SK-N-SH treated with all-trans-retinoic acid at 6 μM for 48 hours (cell line): ENCODE measurements at regions not wholly inside any gene's neighbourhood (a gene's known extent, or its start where the extent isn't known, plus 50 kb on each side); places are given as distances from the start of the nearest gene placed in this dataset.

Experiments used
- ATAC-seq: fragments of 200-7000 bp; cut with Tn5 transposase; 3 replicates; pipeline ENCODE4 v1.9.1; 2020; ENCODE audit warnings: mild to moderate bottlenecking, moderate library complexity
- ARNTL ChIP-seq: fragments of 450-650 bp; formaldehyde crosslinking; IDR thresholded peaks from 2 replicates; pipeline ENCODE4 v1.5.0; 2020; ENCODE audit warnings: low read depth, mild to moderate bottlenecking, moderate library complexity, borderline replicate concordance
- BACH2 ChIP-seq: fragments of 250-450 bp; sonication (Bioruptor Pico); IDR thresholded peaks from 2 replicates; pipeline ENCODE4 v1.9.0; 2021; ENCODE audit warnings: mild to moderate bottlenecking, borderline replicate concordance
- CSDC2 ChIP-seq: fragments of 250-450 bp; sonication (Bioruptor Pico); IDR thresholded peaks from 2 replicates; pipeline ENCODE4 v1.5.0; 2020; ENCODE audit warnings: mild to moderate bottlenecking, moderate library complexity
- ESRRG ChIP-seq: fragments of 250-450 bp; sonication (Bioruptor Pico); IDR thresholded peaks from 2 replicates; pipeline ENCODE4 v1.6.1; 2021; ENCODE audit warnings: mild to moderate bottlenecking
- GLIS3 ChIP-seq: fragments of 250-450 bp; sonication (Bioruptor Pico); IDR thresholded peaks from 2 replicates; pipeline ENCODE4 v1.5.0; 2020; ENCODE audit warnings: mild to moderate bottlenecking, moderate library complexity
- ISL1 ChIP-seq: fragments of 250-450 bp; sonication (Bioruptor Pico); IDR thresholded peaks from 2 replicates; pipeline ENCODE4 v2.1.2; 2022; ENCODE audit warnings: mild to moderate bottlenecking, moderate library complexity
- OSR1 ChIP-seq: fragments of 250-450 bp; sonication (Bioruptor Pico); IDR thresholded peaks from 2 replicates; pipeline ENCODE4 v1.8.0; 2022; ENCODE audit warnings: moderate library complexity, mild to moderate bottlenecking, inconsistent platforms
- PATZ1 ChIP-seq: fragments of 250-450 bp; sonication (Bioruptor Pico); IDR thresholded peaks from 2 replicates; pipeline ENCODE4 v1.8.0; 2020; ENCODE audit warnings: mild to moderate bottlenecking, moderate library complexity, borderline replicate concordance
- PPARA ChIP-seq: fragments of 250-450 bp; sonication (Bioruptor Pico); IDR thresholded peaks from 2 replicates; pipeline ENCODE4 v1.5.0; 2020; ENCODE audit warnings: mild to moderate bottlenecking, borderline replicate concordance
- RARB ChIP-seq: fragments of 250-450 bp; sonication (Bioruptor Pico); IDR thresholded peaks from 2 replicates; pipeline ENCODE4 v1.8.0; 2021; ENCODE audit warnings: mild to moderate bottlenecking, moderate library complexity
- SNAI2 ChIP-seq: fragments of 250-450 bp; sonication (Bioruptor Pico); IDR thresholded peaks from 2 replicates; pipeline ENCODE4 v1.5.0; 2020; ENCODE audit warnings: mild to moderate bottlenecking, moderate library complexity
- TCF4 ChIP-seq: fragments of 250-450 bp; sonication (Bioruptor Pico); IDR thresholded peaks from 2 replicates; pipeline ENCODE4 v1.8.0; 2021; ENCODE audit warnings: mild to moderate bottlenecking, moderate library complexity, borderline replicate concordance
- TOX ChIP-seq: fragments of 250-450 bp; sonication (Bioruptor Pico); IDR thresholded peaks from 2 replicates; pipeline ENCODE4 v1.8.0; 2021; ENCODE audit warnings: mild to moderate bottlenecking, moderate library complexity, borderline replicate concordance
- ZC3H10 ChIP-seq: fragments of 250-450 bp; sonication (Bioruptor Pico); IDR thresholded peaks from 2 replicates; pipeline ENCODE4 v1.5.1; 2021; ENCODE audit warnings: mild to moderate bottlenecking, moderate library complexity
- ZFP3 ChIP-seq: fragments of 250-450 bp; sonication (Bioruptor Pico); IDR thresholded peaks from 2 replicates; pipeline ENCODE4 v1.5.0; 2020; ENCODE audit warnings: mild to moderate bottlenecking, moderate library complexity
- ZFP30 ChIP-seq: fragments of 450-650 bp; formaldehyde crosslinking; IDR thresholded peaks from 2 replicates; pipeline ENCODE4 v1.5.0; 2022; ENCODE audit warnings: mild to moderate bottlenecking, moderate library complexity
- ZNF565 ChIP-seq: fragments of 450-650 bp; formaldehyde crosslinking; conservative IDR thresholded peaks from 2 replicates; pipeline ENCODE4 v1.5.0; 2020; ENCODE audit warnings: low read depth, mild to moderate bottlenecking, moderate library complexity
- ZNF70 ChIP-seq: fragments of 450-650 bp; formaldehyde crosslinking; IDR thresholded peaks from 2 replicates; pipeline ENCODE4 v1.5.0; 2020; ENCODE audit warnings: mild to moderate bottlenecking, moderate library complexity
- TF ChIP-seq, protein P1 (sequence below): fragments of 250-450 bp; sonication (Bioruptor Pico); IDR thresholded peaks from 2 replicates; pipeline ENCODE4 v1.8.0; 2021; ENCODE audit warnings: low read depth, mild to moderate bottlenecking, moderate library complexity, borderline replicate concordance
- TF ChIP-seq, protein P2 (sequence below): fragments of 250-450 bp; sonication (Bioruptor Pico); IDR thresholded peaks from 2 replicates; pipeline ENCODE4 v1.5.1; 2021; ENCODE audit warnings: mild to moderate bottlenecking, moderate library complexity

GRCh38 chr12:131357185-131357747 is 353.6 kb upstream of the SFSWAP start:
- ATAC-seq, result no peak
- no peak for TF ChIP-seq TOX (CRISPR knock-in tag)
- TF ChIP-seq, protein P1, sequence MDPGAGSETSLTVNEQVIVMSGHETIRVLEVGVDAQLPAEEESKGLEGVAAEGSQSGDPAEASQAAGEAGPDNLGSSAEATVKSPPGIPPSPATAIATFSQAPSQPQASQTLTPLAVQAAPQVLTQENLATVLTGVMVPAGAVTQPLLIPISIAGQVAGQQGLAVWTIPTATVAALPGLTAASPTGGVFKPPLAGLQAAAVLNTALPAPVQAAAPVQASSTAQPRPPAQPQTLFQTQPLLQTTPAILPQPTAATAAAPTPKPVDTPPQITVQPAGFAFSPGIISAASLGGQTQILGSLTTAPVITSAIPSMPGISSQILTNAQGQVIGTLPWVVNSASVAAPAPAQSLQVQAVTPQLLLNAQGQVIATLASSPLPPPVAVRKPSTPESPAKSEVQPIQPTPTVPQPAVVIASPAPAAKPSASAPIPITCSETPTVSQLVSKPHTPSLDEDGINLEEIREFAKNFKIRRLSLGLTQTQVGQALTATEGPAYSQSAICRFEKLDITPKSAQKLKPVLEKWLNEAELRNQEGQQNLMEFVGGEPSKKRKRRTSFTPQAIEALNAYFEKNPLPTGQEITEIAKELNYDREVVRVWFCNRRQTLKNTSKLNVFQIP (CRISPR knock-in tag), result no peak
- TF ChIP-seq ISL1 (CRISPR knock-in tag), result no peak
- no peak for TF ChIP-seq SNAI2 (CRISPR knock-in tag)
- no peak for TF ChIP-seq TCF4 (CRISPR knock-in tag)
- no peak for TF ChIP-seq PPARA (CRISPR knock-in tag)
- TF ChIP-seq ARNTL (CRISPR knock-in tag), result no peak
- TF ChIP-seq CSDC2 (CRISPR knock-in tag), result no peak
- TF ChIP-seq ZNF70, result no peak
- no peak for TF ChIP-seq ZNF565
- TF ChIP-seq BACH2 (CRISPR knock-in tag), result no peak
- no peak for TF ChIP-seq OSR1
- no peak for TF ChIP-seq PATZ1 (CRISPR knock-in tag)
- TF ChIP-seq ZFP30 (CRISPR knock-in tag), result no peak
- TF ChIP-seq, protein P2, sequence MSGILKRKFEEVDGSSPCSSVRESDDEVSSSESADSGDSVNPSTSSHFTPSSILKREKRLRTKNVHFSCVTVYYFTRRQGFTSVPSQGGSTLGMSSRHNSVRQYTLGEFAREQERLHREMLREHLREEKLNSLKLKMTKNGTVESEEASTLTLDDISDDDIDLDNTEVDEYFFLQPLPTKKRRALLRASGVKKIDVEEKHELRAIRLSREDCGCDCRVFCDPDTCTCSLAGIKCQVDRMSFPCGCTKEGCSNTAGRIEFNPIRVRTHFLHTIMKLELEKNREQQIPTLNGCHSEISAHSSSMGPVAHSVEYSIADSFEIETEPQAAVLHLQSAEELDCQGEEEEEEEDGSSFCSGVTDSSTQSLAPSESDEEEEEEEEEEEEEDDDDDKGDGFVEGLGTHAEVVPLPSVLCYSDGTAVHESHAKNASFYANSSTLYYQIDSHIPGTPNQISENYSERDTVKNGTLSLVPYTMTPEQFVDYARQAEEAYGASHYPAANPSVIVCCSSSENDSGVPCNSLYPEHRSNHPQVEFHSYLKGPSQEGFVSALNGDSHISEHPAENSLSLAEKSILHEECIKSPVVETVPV (CRISPR knock-in tag), result no peak
- TF ChIP-seq ZC3H10 (CRISPR knock-in tag), result no peak
- no peak for TF ChIP-seq ZFP3 (CRISPR knock-in tag)
- no peak for TF ChIP-seq ESRRG

DNA sequence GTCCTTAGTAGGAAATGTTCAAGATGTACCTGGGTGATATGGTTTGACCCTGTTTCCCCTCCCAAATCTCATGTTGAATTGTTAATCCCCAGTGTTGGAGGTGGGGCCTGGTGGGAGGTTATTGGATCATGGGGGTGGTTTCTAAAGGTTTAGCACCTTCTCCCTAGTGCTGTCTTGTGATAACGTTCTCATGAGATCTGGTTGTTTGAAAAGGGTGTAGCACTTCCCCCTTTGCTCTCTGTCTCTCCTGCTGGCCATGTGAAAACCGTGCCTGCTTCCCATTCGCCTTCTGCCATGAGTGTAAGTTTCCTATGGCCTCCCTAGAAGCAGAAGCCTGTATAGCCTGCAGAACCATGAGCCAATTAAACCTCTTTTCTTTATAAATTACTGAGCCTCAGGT is 353.0 kb upstream of the SFSWAP start:
- TF ChIP-seq ZC3H10 (CRISPR knock-in tag) (no peak), ZFP3 (CRISPR knock-in tag) (no peak), ARNTL (CRISPR knock-in tag) (no peak), OSR1 (no peak), SNAI2 (CRISPR knock-in tag) (no peak), PATZ1 (CRISPR knock-in tag) (no peak), ZFP30 (CRISPR knock-in tag) (no peak), RARB (no peak), BACH2 (CRISPR knock-in tag) (no peak), GLIS3 (CRISPR knock-in tag) (no peak), PPARA (CRISPR knock-in tag) (no peak)
- TF ChIP-seq, protein P2 (CRISPR knock-in tag), result no peak
- TF ChIP-seq, protein P1 (CRISPR knock-in tag), result no peak
- no peak for ATAC-seq
